ENCODE measurements at regions not wholly inside any gene's neighbourhood (a gene's known extent, or its start where the extent isn't known, plus 50 kb on each side); places are given as distances from the start of the nearest gene placed in this dataset.

GRCh38 chr22:26905076-26905475 is 247.7 kb downstream of the MIAT start:
- Mint-ChIP-seq H3K27me3 (peaks cover 70% of the 10 kb centered on the region), H3K9me3 (ENCODE audit: low read depth) (no peaks in the 10 kb centered on the region), H3K4me1 (ENCODE audit: low read depth) (peaks cover 10% of the 10 kb centered on the region), H3K27ac (no peak overlapping the region), H3K4me3 (ENCODE audit: low read depth) (no peak overlapping the region), H3K36me3 (ENCODE audit: insufficient read depth) (no peaks in the 10 kb centered on the region)
- DNase-seq (ENCODE audit: low spot score, unreplicated experiment) = no peak
- TF ChIP-seq, protein P1, sequence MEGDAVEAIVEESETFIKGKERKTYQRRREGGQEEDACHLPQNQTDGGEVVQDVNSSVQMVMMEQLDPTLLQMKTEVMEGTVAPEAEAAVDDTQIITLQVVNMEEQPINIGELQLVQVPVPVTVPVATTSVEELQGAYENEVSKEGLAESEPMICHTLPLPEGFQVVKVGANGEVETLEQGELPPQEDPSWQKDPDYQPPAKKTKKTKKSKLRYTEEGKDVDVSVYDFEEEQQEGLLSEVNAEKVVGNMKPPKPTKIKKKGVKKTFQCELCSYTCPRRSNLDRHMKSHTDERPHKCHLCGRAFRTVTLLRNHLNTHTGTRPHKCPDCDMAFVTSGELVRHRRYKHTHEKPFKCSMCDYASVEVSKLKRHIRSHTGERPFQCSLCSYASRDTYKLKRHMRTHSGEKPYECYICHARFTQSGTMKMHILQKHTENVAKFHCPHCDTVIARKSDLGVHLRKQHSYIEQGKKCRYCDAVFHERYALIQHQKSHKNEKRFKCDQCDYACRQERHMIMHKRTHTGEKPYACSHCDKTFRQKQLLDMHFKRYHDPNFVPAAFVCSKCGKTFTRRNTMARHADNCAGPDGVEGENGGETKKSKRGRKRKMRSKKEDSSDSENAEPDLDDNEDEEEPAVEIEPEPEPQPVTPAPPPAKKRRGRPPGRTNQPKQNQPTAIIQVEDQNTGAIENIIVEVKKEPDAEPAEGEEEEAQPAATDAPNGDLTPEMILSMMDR (IDR thresholded peaks at IDR 0.05; ENCODE audit: unreplicated experiment) = no peak

GRCh38 chr22:26905640-26906039 is 248.3 kb downstream of the MIAT start:
- Mint-ChIP-seq H3K9me3 (ENCODE audit: low read depth) (no peaks in the 10 kb centered on the region), H3K27ac (no peak overlapping the region), H3K4me1 (ENCODE audit: low read depth) (peaks cover 12% of the 10 kb centered on the region), H3K27me3 (peaks cover 71% of the 10 kb centered on the region), H3K4me3 (ENCODE audit: low read depth) (no peak overlapping the region), H3K36me3 (ENCODE audit: insufficient read depth) (no peaks in the 10 kb centered on the region)
- DNase-seq (ENCODE audit: low spot score, unreplicated experiment) = no peak
- TF ChIP-seq, protein P1 (IDR thresholded peaks at IDR 0.05; ENCODE audit: unreplicated experiment) = no peak

DNA sequence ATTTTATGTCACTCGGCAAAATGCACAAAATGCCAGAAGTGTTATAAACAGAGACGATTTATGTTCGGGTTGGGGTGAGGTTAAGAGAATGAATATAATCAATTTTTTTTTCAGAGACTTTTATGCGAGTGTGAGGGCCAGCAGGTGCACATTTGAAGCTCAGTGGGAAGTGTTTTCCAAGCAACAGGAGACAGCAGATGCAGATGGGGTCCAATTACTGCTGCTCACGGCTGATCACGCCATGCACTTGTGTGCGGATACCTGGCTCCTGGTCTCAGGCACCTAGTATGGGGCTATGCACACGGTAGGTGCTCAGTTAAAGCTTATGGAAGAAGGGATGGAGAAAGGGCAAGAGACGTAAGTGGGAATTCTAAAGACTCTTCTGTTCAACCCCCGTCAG is 249.1 kb downstream of the MIAT start:
- no peaks in the 10 kb centered on the region for H3K36me3 Mint-ChIP-seq (ENCODE audit: insufficient read depth)
- no peak for DNase-seq (ENCODE audit: low spot score, unreplicated experiment)
- peaks cover 71% of the 10 kb centered on the region for H3K27me3 Mint-ChIP-seq
- no peak overlapping the region for H3K27ac Mint-ChIP-seq
- TF ChIP-seq, protein P1 (IDR thresholded peaks at IDR 0.05; ENCODE audit: unreplicated experiment) = no peak
- H3K4me1 Mint-ChIP-seq (ENCODE audit: low read depth) = peaks cover 14% of the 10 kb centered on the region
- no peak overlapping the region for H3K4me3 Mint-ChIP-seq (ENCODE audit: low read depth)
- no peaks in the 10 kb centered on the region for H3K9me3 Mint-ChIP-seq (ENCODE audit: low read depth)

DNA sequence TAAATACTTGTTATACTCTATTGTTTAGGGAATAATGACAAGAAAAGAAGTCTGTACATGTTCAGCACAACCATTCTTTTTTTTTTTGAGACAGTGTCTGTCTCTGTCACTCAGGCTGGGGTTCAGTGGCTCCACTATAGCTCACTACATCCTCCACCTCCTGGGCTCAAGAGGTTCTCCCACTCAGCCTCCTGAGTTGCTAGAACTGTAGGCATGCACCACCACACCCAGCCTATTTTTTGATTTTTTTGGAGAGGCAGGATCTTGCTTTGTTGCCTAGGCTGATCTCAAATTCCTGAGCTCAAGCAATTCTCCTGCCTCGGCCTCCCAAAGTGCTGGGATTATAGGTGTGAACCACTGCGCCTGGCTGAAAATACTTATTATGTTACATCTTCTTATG is 250.0 kb downstream of the MIAT start:
- H3K27ac Mint-ChIP-seq = no peak overlapping the region
- H3K9me3 Mint-ChIP-seq (ENCODE audit: low read depth) = no peaks in the 10 kb centered on the region
- H3K36me3 Mint-ChIP-seq (ENCODE audit: insufficient read depth) = no peaks in the 10 kb centered on the region
- peaks cover 14% of the 10 kb centered on the region for H3K4me1 Mint-ChIP-seq (ENCODE audit: low read depth)
- TF ChIP-seq, protein P1 (IDR thresholded peaks at IDR 0.05; ENCODE audit: unreplicated experiment) = no peak
- H3K27me3 Mint-ChIP-seq = peaks cover 80% of the 10 kb centered on the region
- H3K4me3 Mint-ChIP-seq (ENCODE audit: low read depth) = no peak overlapping the region
- DNase-seq (ENCODE audit: low spot score, unreplicated experiment) = no peak

- no peak for DNase-seq (ENCODE audit: low spot score, unreplicated experiment)
- H3K27me3 Mint-ChIP-seq = peaks cover 77% of the 10 kb centered on the region
- no peak overlapping the region for H3K27ac Mint-ChIP-seq
- H3K36me3 Mint-ChIP-seq (ENCODE audit: insufficient read depth) = no peaks in the 10 kb centered on the region
- TF ChIP-seq, protein P1 (IDR thresholded peaks at IDR 0.05; ENCODE audit: unreplicated experiment) = no peak
- no peaks in the 10 kb centered on the region for H3K9me3 Mint-ChIP-seq (ENCODE audit: low read depth)
- H3K4me1 Mint-ChIP-seq (ENCODE audit: low read depth) = peaks cover 4% of the 10 kb centered on the region
- no peak overlapping the region for H3K4me3 Mint-ChIP-seq (ENCODE audit: low read depth)
Observed at GRCh38 chr22:26910845-26911244, 253.5 kb downstream of the MIAT start.

Data from progenitor cell of endocrine pancreas (in vitro differentiated cells).